ENCODE measurements at regions not wholly inside any gene's neighbourhood (a gene's known extent, or its start where the extent isn't known, plus 50 kb on each side); places are given as distances from the start of the nearest gene placed in this dataset.

- Histone ChIP-seq H3K9me3 (ENCODE audit: control insufficient read depth in 2 of 3, low read length in 3 of 3) (no peaks in the 10 kb centered on the region), H3K27ac (ENCODE audit: low read depth, low read length) (no peak overlapping the region), H3K4me1 (ENCODE audit: control insufficient read depth in 2 of 2, insufficient read depth in 2 of 2, low read length in 2 of 2) (no peaks in the 10 kb centered on the region), H3K36me3 (ENCODE audit: control insufficient read depth in 2 of 3, insufficient read depth in 3 of 3, low read length in 3 of 3) (no peaks in the 10 kb centered on the region), H3K27me3 (ENCODE audit: control insufficient read depth in 2 of 2, insufficient read depth in 2 of 2, low read length in 2 of 2) (no peaks in the 10 kb centered on the region), H3K4me3 (ENCODE audit: low read length) (no peak overlapping the region)
- intact Hi-C loops (cut with micrococcal nuclease) = no loop called here
- CTCF ChIA-PET = no interaction called here
- H3K4me3 Mint-ChIP-seq = no peak overlapping the region
- no peaks in the 10 kb centered on the region for H3K36me3 Mint-ChIP-seq
- no peak overlapping the region for H3K27ac Mint-ChIP-seq
- POLR2A ChIA-PET = no interaction called here
- no peaks in the 10 kb centered on the region for H3K4me1 Mint-ChIP-seq
- ATAC-seq (no peak), DNase-seq (no peak)
- peaks cover 0 to 8% (median 0%) of the 10 kb centered on the region in 5 donors for H3K27me3 Mint-ChIP-seq
- H3K9me3 Mint-ChIP-seq = peaks cover 0 to 1% (median 0%) of the 10 kb centered on the region in 11 donors
Observed at GRCh38 chr13:71327266-71327665, 539.7 kb downstream of the DACH1 start.

- CTCF ChIA-PET = no interaction called here
- Mint-ChIP-seq H3K4me1 (no peaks in the 10 kb centered on the region), H3K27me3 (peaks cover 0 to 8% (median 0%) of the 10 kb centered on the region in 5 donors), H3K36me3 (no peaks in the 10 kb centered on the region), H3K9me3 (peaks cover 0 to 6% (median 0%) of the 10 kb centered on the region in 11 donors), H3K27ac (no peak overlapping the region), H3K4me3 (no peak overlapping the region)
- DNase-seq (no peak), ATAC-seq (no peak)
- H3K4me1 ChIP-seq (ENCODE audit: control insufficient read depth in 2 of 2, insufficient read depth in 2 of 2, low read length in 2 of 2) = no peaks in the 10 kb centered on the region
- POLR2A ChIA-PET = no interaction called here
- H3K27me3 ChIP-seq (ENCODE audit: control insufficient read depth in 2 of 2, insufficient read depth in 2 of 2, low read length in 2 of 2) = no peaks in the 10 kb centered on the region
- intact Hi-C loops (cut with micrococcal nuclease) = no loop called here
- H3K27ac ChIP-seq (ENCODE audit: low read depth, low read length) = no peak overlapping the region
- H3K9me3 ChIP-seq (ENCODE audit: control insufficient read depth in 2 of 3, low read length in 3 of 3) = no peaks in the 10 kb centered on the region
- no peak overlapping the region for H3K4me3 ChIP-seq (ENCODE audit: low read length)
- no peaks in the 10 kb centered on the region for H3K36me3 ChIP-seq (ENCODE audit: control insufficient read depth in 2 of 3, insufficient read depth in 3 of 3, low read length in 3 of 3)
Observed at GRCh38 chr13:71325556-71325955, 541.4 kb downstream of the DACH1 start.

- Histone ChIP-seq H3K36me3 (ENCODE audit: control insufficient read depth in 2 of 3, insufficient read depth in 3 of 3, low read length in 3 of 3) (no peaks in the 10 kb centered on the region), H3K27ac (ENCODE audit: low read depth, low read length) (no peak overlapping the region), H3K9me3 (ENCODE audit: control insufficient read depth in 2 of 3, low read length in 3 of 3) (no peaks in the 10 kb centered on the region), H3K27me3 (ENCODE audit: control insufficient read depth in 2 of 2, insufficient read depth in 2 of 2, low read length in 2 of 2) (no peaks in the 10 kb centered on the region), H3K4me1 (ENCODE audit: control insufficient read depth in 2 of 2, insufficient read depth in 2 of 2, low read length in 2 of 2) (no peaks in the 10 kb centered on the region), H3K4me3 (ENCODE audit: low read length) (no peak overlapping the region)
- intact Hi-C loops (cut with micrococcal nuclease) = no loop called here
- CTCF ChIA-PET = no interaction called here
- Mint-ChIP-seq H3K9me3 (peaks cover 0 to 13% (median 0%) of the 10 kb centered on the region in 11 donors), H3K27me3 (peaks cover 0 to 8% (median 0%) of the 10 kb centered on the region in 5 donors), H3K36me3 (no peaks in the 10 kb centered on the region), H3K4me3 (no peak overlapping the region), H3K4me1 (no peaks in the 10 kb centered on the region), H3K27ac (no peak overlapping the region)
- DNase-seq (no peak), ATAC-seq (no peak)
- POLR2A ChIA-PET = no interaction called here
Observed at GRCh38 chr13:71323266-71323665, 543.7 kb downstream of the DACH1 start.

- Mint-ChIP-seq H3K9me3 (peaks cover 0 to 13% (median 0%) of the 10 kb centered on the region in 11 donors), H3K4me1 (no peaks in the 10 kb centered on the region), H3K27ac (no peak overlapping the region), H3K27me3 (no peaks in the 10 kb centered on the region), H3K4me3 (no peak overlapping the region), H3K36me3 (no peaks in the 10 kb centered on the region)
- CTCF ChIA-PET = no interaction called here
- POLR2A ChIA-PET = no interaction called here
- Histone ChIP-seq H3K27me3 (ENCODE audit: control insufficient read depth in 2 of 2, insufficient read depth in 2 of 2, low read length in 2 of 2) (no peaks in the 10 kb centered on the region), H3K4me1 (ENCODE audit: control insufficient read depth in 2 of 2, insufficient read depth in 2 of 2, low read length in 2 of 2) (no peaks in the 10 kb centered on the region), H3K4me3 (ENCODE audit: low read length) (no peak overlapping the region), H3K9me3 (ENCODE audit: control insufficient read depth in 2 of 3, low read length in 3 of 3) (no peaks in the 10 kb centered on the region), H3K36me3 (ENCODE audit: control insufficient read depth in 2 of 3, insufficient read depth in 3 of 3, low read length in 3 of 3) (no peaks in the 10 kb centered on the region), H3K27ac (ENCODE audit: low read depth, low read length) (no peak overlapping the region)
- ATAC-seq = no peak
- intact Hi-C loops (cut with micrococcal nuclease) = loop anchor here in 1 of 2 donors (1.0 kb wide), 1 partner anchor 559 kb away; no protein-coding TSS in a partner anchor
- no peak for DNase-seq
Observed at GRCh38 chr13:71320452-71320851, 546.6 kb downstream of the DACH1 start.

GRCh38 chr13:71316792-71317363 is 550.1 kb downstream of the DACH1 start:
- H3K27me3 ChIP-seq (ENCODE audit: control insufficient read depth in 2 of 2, insufficient read depth in 2 of 2, low read length in 2 of 2) = no peaks in the 10 kb centered on the region
- DNase-seq (no peak), ATAC-seq (no peak)
- ChIA-PET CTCF (no interaction called here), POLR2A (no interaction called here)
- H3K27ac ChIP-seq (ENCODE audit: low read depth, low read length) = no peak overlapping the region
- intact Hi-C loops (cut with micrococcal nuclease) = no loop called here
- no peaks in the 10 kb centered on the region for H3K36me3 Mint-ChIP-seq
- H3K4me1 ChIP-seq (ENCODE audit: control insufficient read depth in 2 of 2, insufficient read depth in 2 of 2, low read length in 2 of 2) = no peaks in the 10 kb centered on the region
- peaks cover 0 to 13% (median 0%) of the 10 kb centered on the region in 11 donors for H3K9me3 Mint-ChIP-seq
- H3K4me3 ChIP-seq (ENCODE audit: low read length) = no peak overlapping the region
- H3K4me3 Mint-ChIP-seq = no peak overlapping the region
- H3K9me3 ChIP-seq (ENCODE audit: control insufficient read depth in 2 of 3, low read length in 3 of 3) = no peaks in the 10 kb centered on the region
- H3K27me3 Mint-ChIP-seq = peaks cover 0 to 3% (median 0%) of the 10 kb centered on the region in 5 donors
- H3K27ac Mint-ChIP-seq = no peak overlapping the region
- H3K36me3 ChIP-seq (ENCODE audit: control insufficient read depth in 2 of 3, insufficient read depth in 3 of 3, low read length in 3 of 3) = no peaks in the 10 kb centered on the region
- no peaks in the 10 kb centered on the region for H3K4me1 Mint-ChIP-seq

- intact Hi-C loops (cut with micrococcal nuclease) = no loop called here
- ChIA-PET POLR2A (interaction anchor here (0.7 kb wide), 1 partner anchor 1775 kb away, joined by 3 read pairs; no protein-coding TSS in a partner anchor), CTCF (no interaction called here)
- peaks cover 0 to 7% (median 0%) of the 10 kb centered on the region in 5 donors for H3K27me3 Mint-ChIP-seq
- H3K9me3 ChIP-seq (ENCODE audit: control insufficient read depth in 2 of 3, low read length in 3 of 3) = no peaks in the 10 kb centered on the region
- no peaks in the 10 kb centered on the region for H3K36me3 ChIP-seq (ENCODE audit: control insufficient read depth in 2 of 3, insufficient read depth in 3 of 3, low read length in 3 of 3)
- no peak overlapping the region for H3K27ac ChIP-seq (ENCODE audit: low read depth, low read length)
- H3K27me3 ChIP-seq (ENCODE audit: control insufficient read depth in 2 of 2, insufficient read depth in 2 of 2, low read length in 2 of 2) = no peaks in the 10 kb centered on the region
- no peak overlapping the region for H3K4me3 ChIP-seq (ENCODE audit: low read length)
- ATAC-seq (no peak), DNase-seq (no peak)
- no peaks in the 10 kb centered on the region for H3K9me3 Mint-ChIP-seq
- no peaks in the 10 kb centered on the region for H3K4me1 Mint-ChIP-seq
- no peaks in the 10 kb centered on the region for H3K36me3 Mint-ChIP-seq
- H3K4me3 Mint-ChIP-seq = no peak overlapping the region
- H3K4me1 ChIP-seq (ENCODE audit: control insufficient read depth in 2 of 2, insufficient read depth in 2 of 2, low read length in 2 of 2) = no peaks in the 10 kb centered on the region
- no peak overlapping the region for H3K27ac Mint-ChIP-seq
Observed at GRCh38 chr13:71312923-71313322, 554.1 kb downstream of the DACH1 start.

- no peaks in the 10 kb centered on the region for H3K27me3 ChIP-seq (ENCODE audit: control insufficient read depth in 2 of 2, insufficient read depth in 2 of 2, low read length in 2 of 2)
- Mint-ChIP-seq H3K4me1 (no peaks in the 10 kb centered on the region), H3K27me3 (peaks cover 0 to 11% (median 0%) of the 10 kb centered on the region in 5 donors), H3K4me3 (no peak overlapping the region), H3K27ac (no peak overlapping the region), H3K36me3 (no peaks in the 10 kb centered on the region), H3K9me3 (no peaks in the 10 kb centered on the region)
- no peak for DNase-seq
- no peaks in the 10 kb centered on the region for H3K9me3 ChIP-seq (ENCODE audit: control insufficient read depth in 2 of 3, low read length in 3 of 3)
- H3K4me1 ChIP-seq (ENCODE audit: control insufficient read depth in 2 of 2, insufficient read depth in 2 of 2, low read length in 2 of 2) = no peaks in the 10 kb centered on the region
- no peak overlapping the region for H3K27ac ChIP-seq (ENCODE audit: low read depth, low read length)
- no peak overlapping the region for H3K4me3 ChIP-seq (ENCODE audit: low read length)
- no peak for ATAC-seq
- intact Hi-C loops (cut with micrococcal nuclease) = no loop called here
- H3K36me3 ChIP-seq (ENCODE audit: control insufficient read depth in 2 of 3, insufficient read depth in 3 of 3, low read length in 3 of 3) = no peaks in the 10 kb centered on the region
- CTCF ChIA-PET = no interaction called here
- POLR2A ChIA-PET = no interaction called here
Observed at GRCh38 chr13:71309905-71310304, 557.1 kb downstream of the DACH1 start.

All from naive thymus-derived CD4-positive, alpha-beta T cell (primary cell).